ENCODE measurements at regions not wholly inside any gene's neighbourhood (a gene's known extent, or its start where the extent isn't known, plus 50 kb on each side); places are given as distances from the start of the nearest gene placed in this dataset.

GRCh38 chr16:88325087-88325750, 57.5 kb upstream of the ZNF469 start:
- Histone ChIP-seq H3K4me1 (ENCODE audit: insufficient read depth, low read length) (no peaks in the 10 kb centered on the region), H3K27me3 (ENCODE audit: control insufficient read depth in 1 of 2, insufficient read depth in 2 of 2, low read length in 2 of 2) (no peaks in the 10 kb centered on the region), H3K9me3 (ENCODE audit: low read length) (no peaks in the 10 kb centered on the region), H3K4me3 (ENCODE audit: low read depth in 1 of 2, low read length in 2 of 2) (no peak overlapping the region), H3K36me3 (ENCODE audit: insufficient read depth, low read length) (no peaks in the 10 kb centered on the region), H3K27ac (ENCODE audit: low read depth, low read length) (no peak overlapping the region), H3K9ac (ENCODE audit: low read length) (no peak overlapping the region)

GRCh38 chr16:88325976-88326375, 56.8 kb upstream of the ZNF469 start:
- no peak overlapping the region for H3K27ac ChIP-seq (ENCODE audit: low read depth, low read length)
- no peak overlapping the region for H3K4me3 ChIP-seq (ENCODE audit: low read depth in 1 of 2, low read length in 2 of 2)
- no peak overlapping the region for H3K9ac ChIP-seq (ENCODE audit: low read length)
- H3K9me3 ChIP-seq (ENCODE audit: low read length): no peaks in the 10 kb centered on the region
- no peaks in the 10 kb centered on the region for H3K27me3 ChIP-seq (ENCODE audit: control insufficient read depth in 1 of 2, insufficient read depth in 2 of 2, low read length in 2 of 2)
- no peaks in the 10 kb centered on the region for H3K36me3 ChIP-seq (ENCODE audit: insufficient read depth, low read length)
- H3K4me1 ChIP-seq (ENCODE audit: insufficient read depth, low read length): no peaks in the 10 kb centered on the region

GRCh38 chr16:88326611-88327485, 55.9 kb upstream of the ZNF469 start:
- no peak overlapping the region for H3K4me3 ChIP-seq (ENCODE audit: low read depth in 1 of 2, low read length in 2 of 2)

GRCh38 chr16:88327561-88328312, 55.0 kb upstream of the ZNF469 start:
- Histone ChIP-seq H3K9ac (ENCODE audit: low read length) (no peak overlapping the region), H3K4me1 (ENCODE audit: insufficient read depth, low read length) (no peaks in the 10 kb centered on the region), H3K27me3 (ENCODE audit: control insufficient read depth in 1 of 2, insufficient read depth in 2 of 2, low read length in 2 of 2) (no peaks in the 10 kb centered on the region), H3K36me3 (ENCODE audit: insufficient read depth, low read length) (no peaks in the 10 kb centered on the region), H3K9me3 (ENCODE audit: low read length) (no peaks in the 10 kb centered on the region), H3K27ac (ENCODE audit: low read depth, low read length) (no peak overlapping the region), H3K4me3 (ENCODE audit: low read depth in 1 of 2, low read length in 2 of 2) (no peak overlapping the region)

More at GRCh38 chr16:88326611-88327485, 55.9 kb upstream of the ZNF469 start:
- no peak overlapping the region for H3K9ac ChIP-seq (ENCODE audit: low read length)
- no peaks in the 10 kb centered on the region for H3K4me1 ChIP-seq (ENCODE audit: insufficient read depth, low read length)
- H3K36me3 ChIP-seq (ENCODE audit: insufficient read depth, low read length): no peaks in the 10 kb centered on the region
- H3K27me3 ChIP-seq (ENCODE audit: control insufficient read depth in 1 of 2, insufficient read depth in 2 of 2, low read length in 2 of 2): no peaks in the 10 kb centered on the region
- no peaks in the 10 kb centered on the region for H3K9me3 ChIP-seq (ENCODE audit: low read length)
- H3K27ac ChIP-seq (ENCODE audit: low read depth, low read length): no peak overlapping the region

GRCh38 chr16:88328313-88328980, 54.3 kb upstream of the ZNF469 start:
- Histone ChIP-seq H3K36me3 (ENCODE audit: insufficient read depth, low read length) (no peaks in the 10 kb centered on the region), H3K4me3 (ENCODE audit: low read depth in 1 of 2, low read length in 2 of 2) (no peak overlapping the region)

GRCh38 chr16:88329726-88330700, 52.7 kb upstream of the ZNF469 start:
- no peaks in the 10 kb centered on the region for H3K9me3 ChIP-seq (ENCODE audit: low read length)
- H3K27ac ChIP-seq (ENCODE audit: low read depth, low read length): no peak overlapping the region
- H3K4me1 ChIP-seq (ENCODE audit: insufficient read depth, low read length): no peaks in the 10 kb centered on the region

More at GRCh38 chr16:88328313-88328980, 54.3 kb upstream of the ZNF469 start:
- no peaks in the 10 kb centered on the region for H3K27me3 ChIP-seq (ENCODE audit: control insufficient read depth in 1 of 2, insufficient read depth in 2 of 2, low read length in 2 of 2)
- no peak overlapping the region for H3K27ac ChIP-seq (ENCODE audit: low read depth, low read length)
- no peaks in the 10 kb centered on the region for H3K4me1 ChIP-seq (ENCODE audit: insufficient read depth, low read length)
- no peak overlapping the region for H3K9ac ChIP-seq (ENCODE audit: low read length)
- no peaks in the 10 kb centered on the region for H3K9me3 ChIP-seq (ENCODE audit: low read length)

GRCh38 chr16:88330971-88331890, 51.5 kb upstream of the ZNF469 start:
- H3K36me3 ChIP-seq (ENCODE audit: insufficient read depth, low read length): no peaks in the 10 kb centered on the region
- no peak overlapping the region for H3K4me3 ChIP-seq (ENCODE audit: low read depth in 1 of 2, low read length in 2 of 2)
- no peaks in the 10 kb centered on the region for H3K4me1 ChIP-seq (ENCODE audit: insufficient read depth, low read length)
- H3K27me3 ChIP-seq (ENCODE audit: control insufficient read depth in 1 of 2, insufficient read depth in 2 of 2, low read length in 2 of 2): no peaks in the 10 kb centered on the region
- H3K9me3 ChIP-seq (ENCODE audit: low read length): no peaks in the 10 kb centered on the region
- no peak overlapping the region for H3K9ac ChIP-seq (ENCODE audit: low read length)
- no peak overlapping the region for H3K27ac ChIP-seq (ENCODE audit: low read depth, low read length)

More at GRCh38 chr16:88329726-88330700, 52.7 kb upstream of the ZNF469 start:
- no peaks in the 10 kb centered on the region for H3K27me3 ChIP-seq (ENCODE audit: control insufficient read depth in 1 of 2, insufficient read depth in 2 of 2, low read length in 2 of 2)
- H3K4me3 ChIP-seq (ENCODE audit: low read depth in 1 of 2, low read length in 2 of 2): no peak overlapping the region
- H3K9ac ChIP-seq (ENCODE audit: low read length): no peak overlapping the region
- H3K36me3 ChIP-seq (ENCODE audit: insufficient read depth, low read length): no peaks in the 10 kb centered on the region

- Histone ChIP-seq H3K4me3 (ENCODE audit: low read depth in 1 of 2, low read length in 2 of 2) (no peak overlapping the region), H3K27ac (ENCODE audit: low read depth, low read length) (no peak overlapping the region)
These were observed 50.5 kb upstream of the ZNF469 start for GRCh38 chr16:88331989-88332920.

More at GRCh38 chr16:88331989-88332920, 50.5 kb upstream of the ZNF469 start:
- no peak overlapping the region for H3K9ac ChIP-seq (ENCODE audit: low read length)
- no peaks in the 10 kb centered on the region for H3K27me3 ChIP-seq (ENCODE audit: control insufficient read depth in 1 of 2, insufficient read depth in 2 of 2, low read length in 2 of 2)
- no peaks in the 10 kb centered on the region for H3K36me3 ChIP-seq (ENCODE audit: insufficient read depth, low read length)
- no peaks in the 10 kb centered on the region for H3K9me3 ChIP-seq (ENCODE audit: low read length)
- no peaks in the 10 kb centered on the region for H3K4me1 ChIP-seq (ENCODE audit: insufficient read depth, low read length)

Data from muscle layer of colon (tissue), 2 donors.